ENCODE measurements at regions not wholly inside any gene's neighbourhood (a gene's known extent, or its start where the extent isn't known, plus 50 kb on each side); places are given as distances from the start of the nearest gene placed in this dataset.
"Not testable (repeated sequence)": the region's sequence is repeated elsewhere in the genome, so short reads cannot be mapped to it uniquely, and the experiment has no call there.

GRCh38 chr2:180258579-180258978 is 251.5 kb upstream of the CWC22 start:
- no peak for FAIRE-seq

- no peak for FAIRE-seq
Measured at GRCh38 chr2:180258041-180258537, 251.0 kb upstream of the CWC22 start.

GRCh38 chr2:180257247-180257646 is 250.2 kb upstream of the CWC22 start:
- no peak for FAIRE-seq

- FAIRE-seq = no peak
Measured at GRCh38 chr2:180255981-180256380, 248.9 kb upstream of the CWC22 start.

GRCh38 chr2:180254872-180255271 is 247.8 kb upstream of the CWC22 start:
- no peak for FAIRE-seq

GRCh38 chr2:180247658-180248057 is 240.6 kb upstream of the CWC22 start:
- FAIRE-seq = no peak

- no peak for FAIRE-seq
Measured at GRCh38 chr2:180246268-180246667, 239.2 kb upstream of the CWC22 start.

- no peak for FAIRE-seq
Measured at GRCh38 chr2:180240774-180241173, 233.7 kb upstream of the CWC22 start.

- no peak for FAIRE-seq
Measured at GRCh38 chr2:180238729-180239128, 231.6 kb upstream of the CWC22 start.

- FAIRE-seq = not testable (repeated sequence)
Measured at GRCh38 chr2:180236061-180236460, 229.0 kb upstream of the CWC22 start.

- FAIRE-seq = not testable (repeated sequence)
Measured at GRCh38 chr2:180235506-180235905, 228.4 kb upstream of the CWC22 start.

- FAIRE-seq = not testable (repeated sequence)
Measured at GRCh38 chr2:180234991-180235390, 227.9 kb upstream of the CWC22 start.

- no peak for FAIRE-seq
Measured at GRCh38 chr2:180231015-180231414, 223.9 kb upstream of the CWC22 start.

- no peak for FAIRE-seq
Measured at GRCh38 chr2:180227461-180227860, 220.4 kb upstream of the CWC22 start.

GRCh38 chr2:180225118-180225517 is 218.0 kb upstream of the CWC22 start:
- no peak for FAIRE-seq

GRCh38 chr2:180222644-180223043 is 215.5 kb upstream of the CWC22 start:
- FAIRE-seq = no peak

- FAIRE-seq = no peak
Measured at GRCh38 chr2:180219491-180219890, 212.4 kb upstream of the CWC22 start.

GRCh38 chr2:180208841-180209240 is 201.7 kb upstream of the CWC22 start:
- peak; percentile 21 for FAIRE-seq

- FAIRE-seq = no peak
Measured at GRCh38 chr2:180205621-180206235, 198.6 kb upstream of the CWC22 start.

- no peak for FAIRE-seq
Measured at GRCh38 chr2:180203972-180204371, 196.9 kb upstream of the CWC22 start.

GRCh38 chr2:180202467-180202951 is 195.4 kb upstream of the CWC22 start:
- FAIRE-seq = no peak

- no peak for FAIRE-seq
Measured at GRCh38 chr2:180196419-180196977, 189.4 kb upstream of the CWC22 start.

GRCh38 chr2:180195847-180196246 is 188.8 kb upstream of the CWC22 start:
- no peak for FAIRE-seq

- FAIRE-seq = no peak
Measured at GRCh38 chr2:180191432-180192124, 184.5 kb upstream of the CWC22 start.
